ENCODE measurements at regions not wholly inside any gene's neighbourhood (a gene's known extent, or its start where the extent isn't known, plus 50 kb on each side); places are given as distances from the start of the nearest gene placed in this dataset.

- TF ChIP-seq CTCF (IDR thresholded peaks at IDR 0.05; ENCODE audit: control insufficient read depth, insufficient read depth, low read depth, low read length, missing control alignments): no peak
- no peak for DNase-seq (ENCODE audit: low read depth)
- H3K4me3 ChIP-seq (ENCODE audit: control insufficient read depth, low read depth, low read length): no peak overlapping the region
Measured at GRCh38 chr4:103450693-103451092, 252.6 kb upstream of the CENPE start.

- no peak for DNase-seq (ENCODE audit: low read depth)
- no peak for TF ChIP-seq CTCF (IDR thresholded peaks at IDR 0.05; ENCODE audit: control insufficient read depth, insufficient read depth, low read depth, low read length, missing control alignments)
- no peak overlapping the region for H3K4me3 ChIP-seq (ENCODE audit: control insufficient read depth, low read depth, low read length)
Measured at GRCh38 chr4:103449296-103450023, 251.3 kb upstream of the CENPE start.

- TF ChIP-seq CTCF (IDR thresholded peaks at IDR 0.05; ENCODE audit: control insufficient read depth, insufficient read depth, low read depth, low read length, missing control alignments): no peak
- no peak overlapping the region for H3K4me3 ChIP-seq (ENCODE audit: control insufficient read depth, low read depth, low read length)
- DNase-seq (ENCODE audit: low read depth): no peak
Measured at GRCh38 chr4:103445377-103445776, 247.2 kb upstream of the CENPE start.

- TF ChIP-seq CTCF (IDR thresholded peaks at IDR 0.05; ENCODE audit: control insufficient read depth, insufficient read depth, low read depth, low read length, missing control alignments): no peak
- DNase-seq (ENCODE audit: low read depth): no peak
- H3K4me3 ChIP-seq (ENCODE audit: control insufficient read depth, low read depth, low read length): no peak overlapping the region
Measured at GRCh38 chr4:103443324-103443723, 245.2 kb upstream of the CENPE start.

- DNase-seq (ENCODE audit: low read depth): no peak
- no peak overlapping the region for H3K4me3 ChIP-seq (ENCODE audit: control insufficient read depth, low read depth, low read length)
- TF ChIP-seq CTCF (IDR thresholded peaks at IDR 0.05; ENCODE audit: control insufficient read depth, insufficient read depth, low read depth, low read length, missing control alignments): no peak
Measured at GRCh38 chr4:103429283-103429682, 231.1 kb upstream of the CENPE start.

GRCh38 chr4:103425406-103425805 lies 227.3 kb upstream of the CENPE start:
- no peak overlapping the region for H3K4me3 ChIP-seq (ENCODE audit: control insufficient read depth, low read depth, low read length)
- TF ChIP-seq CTCF (IDR thresholded peaks at IDR 0.05; ENCODE audit: control insufficient read depth, insufficient read depth, low read depth, low read length, missing control alignments): no peak
- no peak for DNase-seq (ENCODE audit: low read depth)
